ENCODE measurements at regions not wholly inside any gene's neighbourhood (a gene's known extent, or its start where the extent isn't known, plus 50 kb on each side); places are given as distances from the start of the nearest gene placed in this dataset.

GRCh38 chr12:42812086-42812485 is 222.5 kb upstream of the PRICKLE1 start:
- no peak overlapping the region for H2AFZ ChIP-seq (ENCODE audit: low read depth, low read length)
- no peak for TF ChIP-seq CTCF (IDR thresholded peaks at IDR 0.05; ENCODE audit: poor library complexity, severe bottlenecking)
- no peak for TF ChIP-seq RAD21 (conservative IDR thresholded peaks at IDR 0.05)
- no peak for TF ChIP-seq EZH2 (IDR thresholded peaks at IDR 0.05; ENCODE audit: borderline replicate concordance, insufficient read depth, low read length, poor library complexity, severe bottlenecking)
- TF ChIP-seq, protein P1, sequence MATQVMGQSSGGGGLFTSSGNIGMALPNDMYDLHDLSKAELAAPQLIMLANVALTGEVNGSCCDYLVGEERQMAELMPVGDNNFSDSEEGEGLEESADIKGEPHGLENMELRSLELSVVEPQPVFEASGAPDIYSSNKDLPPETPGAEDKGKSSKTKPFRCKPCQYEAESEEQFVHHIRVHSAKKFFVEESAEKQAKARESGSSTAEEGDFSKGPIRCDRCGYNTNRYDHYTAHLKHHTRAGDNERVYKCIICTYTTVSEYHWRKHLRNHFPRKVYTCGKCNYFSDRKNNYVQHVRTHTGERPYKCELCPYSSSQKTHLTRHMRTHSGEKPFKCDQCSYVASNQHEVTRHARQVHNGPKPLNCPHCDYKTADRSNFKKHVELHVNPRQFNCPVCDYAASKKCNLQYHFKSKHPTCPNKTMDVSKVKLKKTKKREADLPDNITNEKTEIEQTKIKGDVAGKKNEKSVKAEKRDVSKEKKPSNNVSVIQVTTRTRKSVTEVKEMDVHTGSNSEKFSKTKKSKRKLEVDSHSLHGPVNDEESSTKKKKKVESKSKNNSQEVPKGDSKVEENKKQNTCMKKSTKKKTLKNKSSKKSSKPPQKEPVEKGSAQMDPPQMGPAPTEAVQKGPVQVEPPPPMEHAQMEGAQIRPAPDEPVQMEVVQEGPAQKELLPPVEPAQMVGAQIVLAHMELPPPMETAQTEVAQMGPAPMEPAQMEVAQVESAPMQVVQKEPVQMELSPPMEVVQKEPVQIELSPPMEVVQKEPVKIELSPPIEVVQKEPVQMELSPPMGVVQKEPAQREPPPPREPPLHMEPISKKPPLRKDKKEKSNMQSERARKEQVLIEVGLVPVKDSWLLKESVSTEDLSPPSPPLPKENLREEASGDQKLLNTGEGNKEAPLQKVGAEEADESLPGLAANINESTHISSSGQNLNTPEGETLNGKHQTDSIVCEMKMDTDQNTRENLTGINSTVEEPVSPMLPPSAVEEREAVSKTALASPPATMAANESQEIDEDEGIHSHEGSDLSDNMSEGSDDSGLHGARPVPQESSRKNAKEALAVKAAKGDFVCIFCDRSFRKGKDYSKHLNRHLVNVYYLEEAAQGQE (IDR thresholded peaks at IDR 0.05; ENCODE audit: borderline replicate concordance), result no peak
- no peak for TF ChIP-seq EP300 (conservative IDR thresholded peaks at IDR 0.05; ENCODE audit: poor library complexity, severe bottlenecking)
- no peak for TF ChIP-seq TAF1 (IDR thresholded peaks at IDR 0.05; ENCODE audit: low read depth)
- no peak for TF ChIP-seq SMC3 (conservative IDR thresholded peaks at IDR 0.05; ENCODE audit: poor library complexity)
- no peak for TF ChIP-seq POLR2AphosphoS5 (IDR thresholded peaks at IDR 0.05)
- TF ChIP-seq MXI1 (conservative IDR thresholded peaks at IDR 0.05; ENCODE audit: poor library complexity, severe bottlenecking), result no peak
- no peaks in the 10 kb centered on the region for H3K79me2 ChIP-seq (replicated peaks; ENCODE audit: insufficient read depth, low read length)

DNA sequence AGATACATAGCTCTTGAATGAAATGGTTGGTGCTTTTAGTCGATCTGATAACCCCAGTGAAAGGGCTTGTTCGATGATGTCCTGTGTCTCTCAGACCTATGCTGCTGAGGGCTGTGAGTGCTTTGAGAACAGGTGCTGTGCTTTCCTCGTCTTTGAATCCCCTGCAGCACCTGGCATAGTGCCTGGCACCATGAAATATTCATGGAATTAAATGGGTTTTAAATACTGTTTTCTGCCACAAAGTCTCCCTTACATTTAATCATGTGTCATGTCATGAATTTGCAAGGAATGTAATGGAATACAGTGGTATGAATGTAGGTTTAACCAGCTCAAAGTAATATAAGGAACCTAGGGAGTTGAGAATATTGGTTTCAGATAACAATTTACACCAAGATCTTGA is 220.5 kb upstream of the PRICKLE1 start:
- Histone ChIP-seq H3K9ac (ENCODE audit: low read length) (no peak overlapping the region), H3K9me2 (ENCODE audit: insufficient read depth, low read length) (no peaks in the 10 kb centered on the region), H3K4me2 (ENCODE audit: low read length) (no peak overlapping the region), H3K27ac (ENCODE audit: low read length) (no peak overlapping the region), H3K27me3 (ENCODE audit: insufficient read depth, low read depth, low read length) (no peaks in the 10 kb centered on the region), H4K20me1 (ENCODE audit: insufficient read depth) (no peaks in the 10 kb centered on the region), H3F3A (ENCODE audit: insufficient read depth, low read length, poor library complexity, severe bottlenecking) (no peaks in the 10 kb centered on the region), H3K4me3 (ENCODE audit: low read length) (no peak overlapping the region), H3K9me3 (ENCODE audit: low read length) (no peaks in the 10 kb centered on the region), H3K36me3 (ENCODE audit: insufficient read depth, low read length) (no peaks in the 10 kb centered on the region), H2AFZ (ENCODE audit: low read depth, low read length) (no peak overlapping the region), H3K79me2 (replicated peaks; ENCODE audit: insufficient read depth, low read length) (no peaks in the 10 kb centered on the region)
- TF ChIP-seq POLR2AphosphoS5 (IDR thresholded peaks at IDR 0.05) (no peak), EP300 (conservative IDR thresholded peaks at IDR 0.05; ENCODE audit: poor library complexity, severe bottlenecking) (no peak), TAF1 (IDR thresholded peaks at IDR 0.05; ENCODE audit: low read depth) (no peak)

More at GRCh38 chr12:42812086-42812485, 222.5 kb upstream of the PRICKLE1 start:
- Histone ChIP-seq H3K9me2 (ENCODE audit: insufficient read depth, low read length) (no peaks in the 10 kb centered on the region), H3K36me3 (ENCODE audit: insufficient read depth, low read length) (no peaks in the 10 kb centered on the region), H4K20me1 (ENCODE audit: insufficient read depth) (no peaks in the 10 kb centered on the region), H3K4me2 (ENCODE audit: low read length) (no peak overlapping the region), H3K27ac (ENCODE audit: low read length) (no peak overlapping the region), H3F3A (ENCODE audit: insufficient read depth, low read length, poor library complexity, severe bottlenecking) (no peaks in the 10 kb centered on the region), H3K27me3 (ENCODE audit: insufficient read depth, low read depth, low read length) (no peaks in the 10 kb centered on the region), H3K9ac (ENCODE audit: low read length) (no peak overlapping the region), H3K4me3 (ENCODE audit: low read length) (no peak overlapping the region), H3K9me3 (ENCODE audit: low read length) (no peaks in the 10 kb centered on the region)

DNA sequence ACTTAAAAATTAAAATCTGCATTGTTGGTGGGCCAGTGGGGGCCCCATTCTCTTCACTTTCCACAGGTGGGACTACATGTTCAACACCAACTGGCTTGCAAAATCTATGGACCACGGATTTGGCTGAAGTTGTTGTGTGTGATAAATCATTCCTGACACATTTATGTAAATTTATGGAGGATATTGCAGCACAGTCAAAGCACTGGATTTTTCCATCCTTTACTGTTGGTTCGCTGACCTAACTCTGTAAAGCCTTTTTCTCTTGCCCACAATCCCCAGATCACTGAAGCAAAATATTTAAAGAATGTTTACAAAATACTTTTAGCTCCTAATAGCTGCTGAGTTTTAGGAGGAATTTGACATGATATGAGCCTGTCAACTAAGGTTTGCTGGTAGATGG is 219.7 kb upstream of the PRICKLE1 start:
- H3K27me3 ChIP-seq (ENCODE audit: insufficient read depth, low read depth, low read length), result no peaks in the 10 kb centered on the region
- H3K36me3 ChIP-seq (ENCODE audit: insufficient read depth, low read length), result no peaks in the 10 kb centered on the region
- TF ChIP-seq RAD21 (conservative IDR thresholded peaks at IDR 0.05), result no peak
- TF ChIP-seq EP300 (conservative IDR thresholded peaks at IDR 0.05; ENCODE audit: poor library complexity, severe bottlenecking), result no peak
- TF ChIP-seq EZH2 (IDR thresholded peaks at IDR 0.05; ENCODE audit: borderline replicate concordance, insufficient read depth, low read length, poor library complexity, severe bottlenecking), result no peak
- no peak overlapping the region for H3K4me3 ChIP-seq (ENCODE audit: low read length)
- H3K4me2 ChIP-seq (ENCODE audit: low read length), result no peak overlapping the region
- H3F3A ChIP-seq (ENCODE audit: insufficient read depth, low read length, poor library complexity, severe bottlenecking), result no peaks in the 10 kb centered on the region
- no peaks in the 10 kb centered on the region for H3K9me2 ChIP-seq (ENCODE audit: insufficient read depth, low read length)
- H2AFZ ChIP-seq (ENCODE audit: low read depth, low read length), result no peak overlapping the region
- H3K79me2 ChIP-seq (replicated peaks; ENCODE audit: insufficient read depth, low read length), result no peaks in the 10 kb centered on the region
- no peak overlapping the region for H3K9ac ChIP-seq (ENCODE audit: low read length)
- H3K27ac ChIP-seq (ENCODE audit: low read length), result no peak overlapping the region
- no peaks in the 10 kb centered on the region for H3K9me3 ChIP-seq (ENCODE audit: low read length)
- no peaks in the 10 kb centered on the region for H4K20me1 ChIP-seq (ENCODE audit: insufficient read depth)
